Testis (tissue), 2 donors: ENCODE measurements at regions not wholly inside any gene's neighbourhood (a gene's known extent, or its start where the extent isn't known, plus 50 kb on each side); places are given as distances from the start of the nearest gene placed in this dataset.

Experiments used
- POLR2A ChIP-seq: fragments of 450-650 bp; IDR thresholded peaks from one replicate; pipeline ENCODE4 v1.6.1; 2017; ENCODE audit warnings: antibody characterized with exemption, mild to moderate bottlenecking, moderate library complexity
- TF ChIP-seq, protein P1 (sequence below), 3 experiments: fragments of 450-650 bp in 2 of 3; fragments of 200-600 bp in 1 of 3; sonication (generic) in 1 of 3; IDR thresholded peaks; one replicate each; pipeline ENCODE4 v1.5.1; 2016 to 2019; ENCODE audit warnings: antibody characterized with exemption in 3 of 3, mild to moderate bottlenecking in 2 of 3, moderate library complexity in 1 of 3

GRCh38 chr6:2522521-2522920, 228.2 kb downstream of the MYLK4 start:
- TF ChIP-seq, protein P1, sequence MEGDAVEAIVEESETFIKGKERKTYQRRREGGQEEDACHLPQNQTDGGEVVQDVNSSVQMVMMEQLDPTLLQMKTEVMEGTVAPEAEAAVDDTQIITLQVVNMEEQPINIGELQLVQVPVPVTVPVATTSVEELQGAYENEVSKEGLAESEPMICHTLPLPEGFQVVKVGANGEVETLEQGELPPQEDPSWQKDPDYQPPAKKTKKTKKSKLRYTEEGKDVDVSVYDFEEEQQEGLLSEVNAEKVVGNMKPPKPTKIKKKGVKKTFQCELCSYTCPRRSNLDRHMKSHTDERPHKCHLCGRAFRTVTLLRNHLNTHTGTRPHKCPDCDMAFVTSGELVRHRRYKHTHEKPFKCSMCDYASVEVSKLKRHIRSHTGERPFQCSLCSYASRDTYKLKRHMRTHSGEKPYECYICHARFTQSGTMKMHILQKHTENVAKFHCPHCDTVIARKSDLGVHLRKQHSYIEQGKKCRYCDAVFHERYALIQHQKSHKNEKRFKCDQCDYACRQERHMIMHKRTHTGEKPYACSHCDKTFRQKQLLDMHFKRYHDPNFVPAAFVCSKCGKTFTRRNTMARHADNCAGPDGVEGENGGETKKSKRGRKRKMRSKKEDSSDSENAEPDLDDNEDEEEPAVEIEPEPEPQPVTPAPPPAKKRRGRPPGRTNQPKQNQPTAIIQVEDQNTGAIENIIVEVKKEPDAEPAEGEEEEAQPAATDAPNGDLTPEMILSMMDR (IDR thresholded peaks at IDR 0.05), result no peak
- TF ChIP-seq POLR2A, result no peak
